IMR-90 (cell line): ENCODE measurements at regions not wholly inside any gene's neighbourhood (a gene's known extent, or its start where the extent isn't known, plus 50 kb on each side); places are given as distances from the start of the nearest gene placed in this dataset.

Experiments used
- ATAC-seq: fragments of 200-7000 bp; cut with Tn5 transposase; 2 replicates; pipeline ENCODE4 v1.9.1; 2020; ENCODE audit warnings: low read depth, mild to moderate bottlenecking, moderate library complexity
- BruUV-seq: library from RNA; stranded (reverse); fragments of 400-500 nt; replicated peaks from 2 replicates; lab custom pipeline; 2021; lab: Mats Ljungman, UMichigan
- CTCF ChIA-PET: fragments of 300-600 bp; formaldehyde crosslinking; extraction: SDS; loops from one replicate; lab custom pipeline; 2021; ENCODE audit warnings: antibody characterized with exemption; lab: Yijun Ruan, JAX
- POLR2A ChIA-PET: fragments of 300-600 bp; sonication (Branson Sonifier 250); formaldehyde crosslinking; loops from one replicate; lab custom pipeline; 2022; ENCODE audit warnings: antibody characterized with exemption; ENCODE audit not compliant: unreplicated experiment; lab: Charles Lee
- DNase-seq: peaks from one replicate; pipeline ENCODE4 v3.0.0; 2013
- H2AFZ ChIP-seq: replicated peaks from 2 replicates; pipeline ENCODE3; 2013; ENCODE audit warnings: low read length, mild to moderate bottlenecking; ENCODE audit not compliant: poor library complexity
- H2AK5ac ChIP-seq: 2 replicates; pipeline ENCODE4 v1.6.1; 2013; ENCODE audit warnings: low read depth, low read length, inconsistent platforms
- H2AK9ac ChIP-seq: replicated peaks from 2 replicates; pipeline ENCODE3; 2013; ENCODE audit warnings: mild to moderate bottlenecking, low read depth, low read length, moderate library complexity; ENCODE audit not compliant: poor library complexity
- H2BK120ac ChIP-seq: 2 replicates; pipeline ENCODE4 v1.6.1; 2013; ENCODE audit warnings: low read depth, low read length, inconsistent platforms
- H2BK15ac ChIP-seq: 3 replicates; pipeline ENCODE4 v1.6.1; 2013; ENCODE audit warnings: low read depth, low read length, inconsistent platforms
- H2BK20ac ChIP-seq: 2 replicates; pipeline ENCODE4 v1.6.1; 2013; ENCODE audit warnings: low read depth, mild to moderate bottlenecking, inconsistent platforms, low read length, moderate library complexity
- H2BK5ac ChIP-seq: 2 replicates; pipeline ENCODE4 v1.6.1; 2013; ENCODE audit warnings: mild to moderate bottlenecking, low read depth, low read length, inconsistent platforms; ENCODE audit not compliant: poor library complexity, severe bottlenecking
- H3K14ac ChIP-seq: replicated peaks from 2 replicates; pipeline ENCODE4 v1.6.1; 2013; ENCODE audit warnings: low read depth, low read length, inconsistent platforms
- H3K18ac ChIP-seq: 2 replicates; pipeline ENCODE4 v1.6.1; 2013; ENCODE audit warnings: low read depth, low read length, control low read depth
- H3K23ac ChIP-seq: 2 replicates; pipeline ENCODE4 v1.6.1; 2013; ENCODE audit warnings: low read depth, low read length, inconsistent platforms
- H3K27ac ChIP-seq: 2 replicates; pipeline ENCODE4 v1.5.1; 2013; ENCODE audit warnings: mild to moderate bottlenecking, control low read depth, low read length; ENCODE audit not compliant: insufficient read depth
- H3K27me3 ChIP-seq: 2 replicates; pipeline ENCODE4 v1.6.1; 2013; ENCODE audit warnings: low read length; ENCODE audit not compliant: control insufficient read depth, insufficient read depth
- H3K36me3 ChIP-seq: 2 replicates; pipeline ENCODE4 v1.6.1; 2013; ENCODE audit warnings: low read length, mixed read lengths; ENCODE audit not compliant: control insufficient read depth, insufficient read depth
- H3K4ac ChIP-seq: 2 replicates; pipeline ENCODE4 v1.6.1; 2013; ENCODE audit warnings: low read depth, low read length, inconsistent platforms
- H3K4me1 ChIP-seq: 2 replicates; pipeline ENCODE4 v1.6.1; 2013; ENCODE audit warnings: low read length, mixed read lengths; ENCODE audit not compliant: control insufficient read depth, insufficient read depth
- H3K4me2 ChIP-seq: 2 replicates; pipeline ENCODE4 v1.6.1; 2013; ENCODE audit warnings: low read depth, mild to moderate bottlenecking, control low read depth, low read length, moderate library complexity
- H3K4me3 ChIP-seq: 2 replicates; pipeline ENCODE4 v1.5.1; 2013; ENCODE audit warnings: low read depth, mild to moderate bottlenecking, control low read depth, low read length, moderate library complexity; ENCODE audit not compliant: insufficient read depth
- H3K56ac ChIP-seq: 2 replicates; pipeline ENCODE4 v1.6.1; 2013; ENCODE audit warnings: low read length, inconsistent platforms; ENCODE audit not compliant: insufficient read depth; ENCODE audit errors: extremely low read depth
- H3K79me1 ChIP-seq, 2 experiments: 2 replicates each; pipeline ENCODE4 v1.6.1; 2013; ENCODE audit warnings: low read length in 2 of 2, inconsistent platforms in 1 of 2, low read depth in 1 of 2
- H3K9ac ChIP-seq: 2 replicates; pipeline ENCODE4 v1.6.1; 2013; ENCODE audit warnings: low read depth, low read length, control low read depth
- H3K9me1 ChIP-seq: 2 replicates; pipeline ENCODE4 v1.6.1; 2013; ENCODE audit warnings: low read length, inconsistent platforms; ENCODE audit not compliant: insufficient read depth
- H3K9me3 ChIP-seq: 2 replicates; pipeline ENCODE4 v1.6.1; 2013; ENCODE audit warnings: low read length; ENCODE audit not compliant: control insufficient read depth, insufficient read depth
- H4K20me1 ChIP-seq: 2 replicates; pipeline ENCODE4 v1.6.1; 2013; ENCODE audit warnings: low read length, inconsistent platforms; ENCODE audit not compliant: insufficient read depth
- H4K5ac ChIP-seq: 2 replicates; pipeline ENCODE4 v1.6.1; 2013; ENCODE audit warnings: mild to moderate bottlenecking, low read depth, low read length, control low read depth
- H4K8ac ChIP-seq, 2 experiments: 2 replicates each; pipeline ENCODE4 v1.6.1; 2013; ENCODE audit warnings: low read depth in 2 of 2, low read length in 2 of 2, control low read depth in 1 of 2, inconsistent platforms in 1 of 2
- H4K91ac ChIP-seq: 2 replicates; pipeline ENCODE4 v1.6.1; 2013; ENCODE audit warnings: low read depth, low read length, inconsistent platforms; ENCODE audit not compliant: insufficient read depth
- MAZ ChIP-seq: IDR thresholded peaks from 2 replicates; pipeline ENCODE4 v1.6.1; 2012; ENCODE audit warnings: low read depth, mild to moderate bottlenecking, low read length, improper control_type of control experiment, moderate library complexity, borderline replicate concordance
- WGBS, 2 experiments: methylation state at CpG; one replicate each; pipeline versions ENCODE4 v1.1.5 to v1.1.7; 2013; ENCODE audit warnings: missing lambda C conversion rate in 2 of 2; ENCODE audit not compliant: insufficient read length in 1 of 2; ENCODE audit errors: extremely low coverage in 2 of 2; 5-methylcytosine and 5-hydroxymethylcytosine counted together
- dilution Hi-C: fragments of 300-500 bp; cut with HindIII; formaldehyde crosslinking; loops from one replicate; pipeline ENCODE4 v1.14.3; 2018; ENCODE audit warnings: low sequenced_read_pairs; ENCODE audit not compliant: unreplicated experiment
- in situ Hi-C: fragments of 300-500 bp; cut with MboI; formaldehyde crosslinking; loops from 3 replicates; pipeline ENCODE4 v1.14.3; 2019; ENCODE audit warnings: low sequenced_read_pairs, inconsistent platforms, mixed read lengths
- intact Hi-C: fragments of 100-400 bp; cut with micrococcal nuclease; formaldehyde crosslinking; loops from 2 replicates; pipeline ENCODE4 v1.10.0; 2022

GRCh38 chr3:67809370-67809935, 155.0 kb upstream of the SUCLG2 start:
- Histone ChIP-seq H3K4me1 (no peaks in the 10 kb centered on the region), H3K36me3 (no peaks in the 10 kb centered on the region), H3K18ac (no peak overlapping the region), H4K5ac (no peak overlapping the region), H2AK5ac (no peak overlapping the region), H3K56ac (no peak overlapping the region), H2AFZ (no peak overlapping the region), H3K9me3 (no peaks in the 10 kb centered on the region), H3K79me1 (no peaks in the 10 kb centered on the region), H3K4me3 (no peak overlapping the region), H3K9me1 (no peaks in the 10 kb centered on the region), H4K91ac (no peak overlapping the region), H3K9ac (no peak overlapping the region), H3K27ac (no peak overlapping the region), H2AK9ac (no peak overlapping the region), H3K4ac (no peak overlapping the region), H3K23ac (no peak overlapping the region), H2BK5ac (no peak overlapping the region), H3K14ac (no peak overlapping the region), H2BK20ac (no peak overlapping the region), H3K4me2 (no peak overlapping the region), H4K8ac (no peak overlapping the region), H3K27me3 (no peaks in the 10 kb centered on the region), H2BK120ac (no peak overlapping the region), H2BK15ac (no peak overlapping the region), H4K20me1 (no peaks in the 10 kb centered on the region)
- no CpG with 5 or more reads among the region's 4 CpGs for WGBS, 2 experiments
- ATAC-seq (no peak), DNase-seq (no peak)
- no peak for TF ChIP-seq MAZ
- intact Hi-C loops = no loop called here
- in situ Hi-C loops = no loop called here
- POLR2A ChIA-PET = no interaction called here
- CTCF ChIA-PET = no interaction called here
- no TSS peak for BruUV-seq
- dilution Hi-C loops = no loop called here
